ENCODE measurements at regions not wholly inside any gene's neighbourhood (a gene's known extent, or its start where the extent isn't known, plus 50 kb on each side); places are given as distances from the start of the nearest gene placed in this dataset.
"Not testable (repeated sequence)": the region's sequence is repeated elsewhere in the genome, so short reads cannot be mapped to it uniquely, and the experiment has no call there.

DNA sequence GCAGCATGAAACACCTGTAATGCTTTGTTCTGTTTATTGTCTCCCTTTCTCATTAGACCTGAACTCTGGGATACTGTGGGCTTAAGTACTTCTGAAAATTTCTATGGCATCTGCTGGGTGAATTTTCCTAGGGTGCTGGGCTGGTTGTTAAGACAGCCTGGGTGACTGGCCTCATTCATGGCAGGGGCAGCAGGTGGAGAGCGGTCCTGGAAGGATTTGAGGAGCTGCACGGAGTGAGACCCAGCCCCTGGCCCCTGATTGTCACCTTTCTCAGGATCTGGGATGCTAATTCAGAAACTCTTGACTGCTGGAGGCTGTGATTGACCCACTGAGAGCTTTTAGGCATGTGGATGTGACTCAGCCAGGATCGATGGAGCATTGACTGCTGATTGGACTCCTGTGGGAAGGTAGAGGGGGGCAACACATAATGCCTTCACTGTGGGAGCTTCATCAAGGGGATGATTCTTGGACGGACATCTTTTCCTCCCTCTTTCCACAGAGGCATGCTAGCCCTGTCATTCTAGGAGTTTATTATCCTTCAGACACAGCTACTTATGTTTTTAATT, 252.0 kb downstream of the GOLGA6L6 start:
- H4K5ac ChIP-seq (ENCODE audit: low read depth, low read length); H2AK5ac ChIP-seq (ENCODE audit: low read depth, low read length); H3K18ac ChIP-seq (ENCODE audit: low read depth, low read length); H3K9ac ChIP-seq (ENCODE audit: low read depth, low read length); H4K91ac ChIP-seq (ENCODE audit: insufficient read depth, low read depth, low read length); H3K56ac ChIP-seq (ENCODE audit: extremely low read depth, insufficient read depth, low read length); ATAC-seq (ENCODE audit: low read depth); H3K4ac ChIP-seq (ENCODE audit: low read depth, low read length); H3K4me3 ChIP-seq (ENCODE audit: insufficient read depth, low read depth, low read length); H2BK20ac ChIP-seq (ENCODE audit: low read depth, low read length); H2BK120ac ChIP-seq (ENCODE audit: low read depth, low read length); H2AFZ ChIP-seq (replicated peaks; ENCODE audit: low read length, poor library complexity); H2AK9ac ChIP-seq (replicated peaks; ENCODE audit: low read depth, low read length, poor library complexity); H2BK5ac ChIP-seq (ENCODE audit: low read depth, low read length, poor library complexity, severe bottlenecking); H3K4me1 ChIP-seq (ENCODE audit: control insufficient read depth, insufficient read depth, low read length); BruUV-seq (replicated peaks); DNase-seq; H3K23ac ChIP-seq (ENCODE audit: low read depth, low read length); H3K79me1 ChIP-seq (ENCODE audit: low read depth in 1 of 2, low read length in 2 of 2); H3K9me1 ChIP-seq (ENCODE audit: insufficient read depth, low read length); H4K20me1 ChIP-seq (ENCODE audit: insufficient read depth, low read length); intact Hi-C loops (cut with micrococcal nuclease); H3K27me3 ChIP-seq (ENCODE audit: control insufficient read depth, insufficient read depth, low read length); H4K8ac ChIP-seq (ENCODE audit: low read depth in 2 of 2, low read length in 2 of 2); dilution Hi-C loops (cut with HindIII; ENCODE audit: low sequenced_read_pairs, unreplicated experiment); H2BK15ac ChIP-seq (ENCODE audit: low read depth, low read length); CTCF ChIA-PET; POLR2A ChIA-PET (ENCODE audit: unreplicated experiment); H3K4me2 ChIP-seq (ENCODE audit: low read depth, low read length); H3K14ac ChIP-seq (replicated peaks; ENCODE audit: low read depth, low read length); H3K27ac ChIP-seq (ENCODE audit: insufficient read depth, low read length); H3K36me3 ChIP-seq (ENCODE audit: control insufficient read depth, insufficient read depth, low read length): not testable (repeated sequence)
- in situ Hi-C loops (cut with MboI; ENCODE audit: low sequenced_read_pairs): loop anchor here (25.0 kb wide), 1 partner anchor 102 kb away; no protein-coding TSS in a partner anchor
- 33% methylated on average over 1 of the region's 4 CpGs; no CpG with 5 or more reads in 1 of the 2 experiments for WGBS, 2 experiments (ENCODE audit: extremely low coverage in 2 of 2, insufficient read length in 1 of 2)
- H3K9me3 ChIP-seq (ENCODE audit: control insufficient read depth, insufficient read depth, low read length): peaks cover 39% of the 10 kb centered on the region

DNA sequence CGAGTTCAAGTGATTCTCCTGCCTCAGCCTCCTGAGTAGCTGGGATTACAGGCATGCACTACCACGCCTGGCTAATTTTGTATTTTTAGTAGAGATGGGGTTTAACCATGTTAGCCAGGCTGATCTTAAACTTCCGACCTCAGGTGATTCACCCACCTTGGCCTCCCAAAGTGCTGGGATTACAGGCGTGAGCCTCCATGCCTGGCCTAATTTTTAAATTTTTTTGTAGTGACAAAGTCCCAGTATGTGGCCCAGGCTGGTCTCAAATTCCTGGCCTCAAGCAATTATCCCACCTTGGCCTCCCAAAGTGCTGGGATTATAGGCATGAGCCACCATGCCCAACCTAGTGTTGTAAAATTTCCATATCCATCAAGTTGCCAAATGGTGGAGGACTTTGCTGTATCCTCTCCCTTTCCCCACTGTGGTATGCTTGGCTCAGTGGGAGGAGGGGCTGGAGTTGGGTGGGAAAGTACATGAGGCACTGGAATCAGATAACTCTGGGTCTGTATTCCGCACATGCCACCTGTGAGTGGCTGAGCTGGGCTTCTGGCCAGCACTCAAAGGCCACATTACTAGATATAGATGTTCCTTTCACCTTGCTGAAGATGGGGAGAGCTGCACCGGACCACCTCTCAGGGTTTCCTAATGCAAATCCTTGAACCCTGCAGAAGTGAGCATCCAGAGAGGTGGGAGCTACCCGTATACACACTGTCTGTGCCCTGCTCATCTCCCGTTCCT, 252.6 kb downstream of the GOLGA6L6 start:
- in situ Hi-C loops (cut with MboI; ENCODE audit: low sequenced_read_pairs): loop anchor here (25.0 kb wide), 1 partner anchor 102 kb away; no protein-coding TSS in a partner anchor
- H4K91ac ChIP-seq (ENCODE audit: insufficient read depth, low read depth, low read length); H2AFZ ChIP-seq (replicated peaks; ENCODE audit: low read length, poor library complexity); H2BK120ac ChIP-seq (ENCODE audit: low read depth, low read length); BruUV-seq (replicated peaks); H3K18ac ChIP-seq (ENCODE audit: low read depth, low read length); H4K20me1 ChIP-seq (ENCODE audit: insufficient read depth, low read length); H3K27me3 ChIP-seq (ENCODE audit: control insufficient read depth, insufficient read depth, low read length); dilution Hi-C loops (cut with HindIII; ENCODE audit: low sequenced_read_pairs, unreplicated experiment); intact Hi-C loops (cut with micrococcal nuclease); H2AK5ac ChIP-seq (ENCODE audit: low read depth, low read length); H2BK5ac ChIP-seq (ENCODE audit: low read depth, low read length, poor library complexity, severe bottlenecking); H3K79me1 ChIP-seq (ENCODE audit: low read depth in 1 of 2, low read length in 2 of 2); H3K23ac ChIP-seq (ENCODE audit: low read depth, low read length); H3K4ac ChIP-seq (ENCODE audit: low read depth, low read length); H3K4me2 ChIP-seq (ENCODE audit: low read depth, low read length); H4K8ac ChIP-seq (ENCODE audit: low read depth in 2 of 2, low read length in 2 of 2); ATAC-seq (ENCODE audit: low read depth); POLR2A ChIA-PET (ENCODE audit: unreplicated experiment); H3K14ac ChIP-seq (replicated peaks; ENCODE audit: low read depth, low read length); H3K9me1 ChIP-seq (ENCODE audit: insufficient read depth, low read length); H2BK20ac ChIP-seq (ENCODE audit: low read depth, low read length); H3K4me3 ChIP-seq (ENCODE audit: insufficient read depth, low read depth, low read length); H3K36me3 ChIP-seq (ENCODE audit: control insufficient read depth, insufficient read depth, low read length); DNase-seq; H3K9ac ChIP-seq (ENCODE audit: low read depth, low read length); H3K4me1 ChIP-seq (ENCODE audit: control insufficient read depth, insufficient read depth, low read length); H4K5ac ChIP-seq (ENCODE audit: low read depth, low read length); H3K27ac ChIP-seq (ENCODE audit: insufficient read depth, low read length); H3K56ac ChIP-seq (ENCODE audit: extremely low read depth, insufficient read depth, low read length); H2BK15ac ChIP-seq (ENCODE audit: low read depth, low read length); H2AK9ac ChIP-seq (replicated peaks; ENCODE audit: low read depth, low read length, poor library complexity): not testable (repeated sequence)
- CTCF ChIA-PET: interaction anchor here (0.5 kb wide), 1 partner anchor 10 kb away, joined by 4 read pairs; no protein-coding TSS in a partner anchor
- 54% methylated on average over 6 of the region's 8 CpGs; no CpG with 5 or more reads in 1 of the 2 experiments for WGBS, 2 experiments (ENCODE audit: extremely low coverage in 2 of 2, insufficient read length in 1 of 2)
- H3K9me3 ChIP-seq (ENCODE audit: control insufficient read depth, insufficient read depth, low read length): peaks cover 36% of the 10 kb centered on the region
